HFF-Myc (cell line): ENCODE measurements at regions not wholly inside any gene's neighbourhood (a gene's known extent, or its start where the extent isn't known, plus 50 kb on each side); places are given as distances from the start of the nearest gene placed in this dataset.
"Not testable (repeated sequence)": the region's sequence is repeated elsewhere in the genome, so short reads cannot be mapped to it uniquely, and the experiment has no call there.

Source experiments
- DNase-seq: peaks from one replicate; pipeline ENCODE4 v3.0.0-alpha.2; 2011; ENCODE audit warnings: low read depth; ENCODE audit errors: extremely low read depth
- H3K4me3 ChIP-seq: replicated peaks from 2 replicates; pipeline ENCODE4 v1.5.1; 2011; ENCODE audit warnings: low read depth, mild to moderate bottlenecking, control low read depth, low read length
- CTCF ChIP-seq: IDR thresholded peaks from 2 replicates; pipeline ENCODE4 v1.5.1; 2012; ENCODE audit warnings: mild to moderate bottlenecking, low read depth, low read length, control low read depth; ENCODE audit errors: missing control alignments

- no peak overlapping the region for H3K4me3 ChIP-seq
- no peak for TF ChIP-seq CTCF
- no peak for DNase-seq
These were observed 314.9 kb downstream of the MIAT start for GRCh38 chr22:26972286-26972685.

DNA sequence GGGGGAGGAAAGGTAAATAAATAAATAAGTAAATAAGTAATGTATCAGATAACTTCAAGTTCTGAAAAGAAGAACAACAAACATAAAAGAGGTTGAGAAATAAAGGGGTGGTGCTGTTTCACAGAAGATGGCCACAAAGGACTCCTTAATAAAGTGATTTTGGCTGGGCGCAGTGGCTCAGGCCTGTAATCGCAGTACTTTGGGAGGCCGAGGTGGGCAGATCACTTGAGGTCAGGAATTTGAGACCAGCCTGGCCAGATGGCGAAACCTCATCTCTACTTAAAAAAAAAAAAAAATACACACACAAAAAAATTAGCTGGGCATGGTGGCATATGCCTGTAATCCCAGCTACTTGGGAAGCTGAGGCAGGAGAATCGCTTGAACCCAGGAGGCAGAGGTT is 315.5 kb downstream of the MIAT start:
- H3K4me3 ChIP-seq, DNase-seq: not testable (repeated sequence)

DNA sequence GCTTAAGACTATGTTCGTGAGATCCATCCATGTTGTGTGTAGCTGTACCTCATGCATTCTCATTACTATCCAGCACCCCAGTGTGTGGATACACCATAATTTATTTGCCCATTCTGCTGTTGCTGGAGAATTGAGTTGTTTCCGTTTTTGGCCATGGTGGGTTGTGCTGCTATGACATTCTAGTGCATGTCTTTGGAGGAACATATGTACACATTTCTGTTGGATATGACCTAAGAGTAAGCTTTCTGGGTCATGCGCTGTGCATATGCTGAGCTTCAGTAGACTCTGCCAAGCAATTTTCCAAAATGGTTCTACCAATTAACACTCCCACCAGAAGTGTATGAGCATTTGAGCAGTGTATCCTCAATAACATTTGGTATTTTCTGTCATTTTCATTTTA is 316.6 kb downstream of the MIAT start:
- H3K4me3 ChIP-seq: no peak overlapping the region
- DNase-seq: no peak
- TF ChIP-seq CTCF: no peak

DNA sequence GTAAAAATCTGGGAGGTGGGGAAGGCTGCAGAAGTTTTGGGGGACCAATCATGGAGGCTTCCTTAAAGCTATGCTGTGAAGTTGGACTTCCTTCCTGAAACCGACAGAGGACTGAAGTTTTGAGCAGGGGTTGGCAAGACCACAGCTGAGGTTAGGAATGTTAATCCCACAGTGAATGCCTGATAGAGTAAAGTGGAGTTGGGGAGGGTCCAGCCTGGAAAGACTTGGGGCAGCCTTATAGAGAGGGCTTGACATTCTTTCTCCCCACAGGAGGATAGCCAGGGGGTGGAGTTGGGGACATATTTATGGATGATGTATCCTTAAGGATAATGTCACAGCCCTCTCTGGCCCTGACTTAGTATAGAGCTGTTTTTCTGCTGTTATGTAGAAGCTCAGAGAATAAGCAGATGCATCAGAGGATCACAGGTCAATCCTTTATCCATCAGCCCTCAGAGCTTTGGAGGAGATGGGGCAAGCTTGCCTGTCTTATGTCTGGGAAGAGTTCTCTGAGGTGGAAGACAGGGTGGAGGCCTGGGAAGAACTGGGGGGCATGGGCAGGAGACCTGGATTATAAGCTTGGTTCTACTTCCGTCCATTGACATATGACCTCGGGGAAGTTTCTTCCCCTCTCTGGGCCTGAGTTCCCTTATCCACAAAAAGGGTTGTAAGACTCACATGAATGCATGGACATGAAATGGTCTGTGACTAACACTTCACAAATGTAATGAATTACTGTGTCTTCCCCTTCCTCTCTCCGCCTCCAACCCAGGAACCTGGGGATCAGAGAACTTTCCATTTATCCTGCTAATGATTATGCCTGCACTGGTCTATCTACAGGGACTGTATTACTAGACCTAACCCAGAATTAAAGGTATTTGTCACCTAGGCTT is 317.8 kb downstream of the MIAT start:
- no peak for DNase-seq
- TF ChIP-seq CTCF: no peak

GRCh38 chr22:26975865-26976264 is 318.5 kb downstream of the MIAT start:
- no peak overlapping the region for H3K4me3 ChIP-seq
- no peak for TF ChIP-seq CTCF

More for the DNA sequence above, 317.8 kb downstream of the MIAT start:
- no peak overlapping the region for H3K4me3 ChIP-seq

GRCh38 chr22:26977741-26978376 is 320.5 kb downstream of the MIAT start:
- no peak for DNase-seq
- no peak for TF ChIP-seq CTCF
- H3K4me3 ChIP-seq: no peak overlapping the region

More at GRCh38 chr22:26975865-26976264, 318.5 kb downstream of the MIAT start:
- no peak for DNase-seq

- H3K4me3 ChIP-seq: no peak overlapping the region
- no peak for TF ChIP-seq CTCF
- DNase-seq: no peak
These were observed 321.9 kb downstream of the MIAT start for GRCh38 chr22:26979294-26979693.
